GM10266 (cell line): ENCODE measurements at regions not wholly inside any gene's neighbourhood (a gene's known extent, or its start where the extent isn't known, plus 50 kb on each side); places are given as distances from the start of the nearest gene placed in this dataset.
"Not testable (repeated sequence)": the region's sequence is repeated elsewhere in the genome, so short reads cannot be mapped to it uniquely, and the experiment has no call there.

Experiments used
- DNase-seq: peaks from one replicate; pipeline ENCODE4 v3.0.0; 2012; ENCODE audit errors: extremely low spot score
- CTCF ChIP-seq: IDR thresholded peaks from 2 replicates; pipeline ENCODE4 v1.5.1; 2012; ENCODE audit warnings: mild to moderate bottlenecking, low read depth; ENCODE audit not compliant: control insufficient read depth, insufficient read depth; ENCODE audit errors: missing control alignments

- no peak for DNase-seq
- no peak for TF ChIP-seq CTCF
These were observed 90.8 kb upstream of the EEPD1 start for GRCh38 chr7:36062154-36062815.

GRCh38 chr7:36064676-36065075 is 88.4 kb upstream of the EEPD1 start:
- TF ChIP-seq CTCF: no peak

GRCh38 chr7:36065563-36066342 is 87.3 kb upstream of the EEPD1 start:
- not testable (repeated sequence) for DNase-seq

More at GRCh38 chr7:36064676-36065075, 88.4 kb upstream of the EEPD1 start:
- DNase-seq: no peak

- no peak for DNase-seq
- TF ChIP-seq CTCF: no peak
These were observed 86.8 kb upstream of the EEPD1 start for GRCh38 chr7:36066343-36066664.

GRCh38 chr7:36070230-36070629 is 82.8 kb upstream of the EEPD1 start:
- DNase-seq: no peak
- no peak for TF ChIP-seq CTCF

GRCh38 chr7:36071605-36072004 is 81.4 kb upstream of the EEPD1 start:
- no peak for TF ChIP-seq CTCF

GRCh38 chr7:36072620-36073019 is 80.4 kb upstream of the EEPD1 start:
- DNase-seq: no peak
- no peak for TF ChIP-seq CTCF

More at GRCh38 chr7:36071605-36072004, 81.4 kb upstream of the EEPD1 start:
- DNase-seq: no peak
